ENCODE measurements at regions not wholly inside any gene's neighbourhood (a gene's known extent, or its start where the extent isn't known, plus 50 kb on each side); places are given as distances from the start of the nearest gene placed in this dataset.

DNA sequence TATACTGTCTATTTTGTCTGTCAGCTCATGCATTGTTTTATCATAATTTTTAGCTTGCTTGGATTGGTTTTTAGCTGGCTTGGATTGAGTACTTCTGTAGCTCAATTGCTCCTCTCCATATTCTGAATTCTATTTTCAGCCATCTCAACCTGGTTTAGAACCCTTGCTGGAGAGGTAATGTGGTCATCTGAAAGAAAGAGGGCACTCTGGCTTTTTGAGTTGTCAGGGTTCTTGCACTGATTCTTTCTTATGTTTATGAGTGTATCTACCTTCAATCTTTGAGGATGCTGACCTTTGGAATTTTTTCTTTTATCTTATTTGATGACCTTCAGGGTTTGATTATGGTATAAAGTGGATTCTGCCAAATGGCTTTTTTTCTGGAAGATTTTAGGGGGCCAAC is 632.7 kb upstream of the ID4 start:
- H2BK12ac ChIP-seq (ENCODE audit: low read depth, low read length) = no peak overlapping the region
- no peak overlapping the region for H3K9ac ChIP-seq (replicated peaks in 1 of 4; ENCODE audit: extremely low read depth in 1 of 4, low read depth in 3 of 4, low read length in 3 of 4)
- POLR2A ChIA-PET (ENCODE audit: partially characterized antibody) = no interaction called here
- DNase-seq (ENCODE audit: low read depth in 1 of 2, low spot score in 2 of 2) (no peak), FAIRE-seq (no peak)
- H4K91ac ChIP-seq (replicated peaks; ENCODE audit: insufficient read length, low read length) = no peak overlapping the region
- H2BK120ac ChIP-seq (replicated peaks; ENCODE audit: low read depth, low read length) = no peak overlapping the region
- H3K79me1 ChIP-seq (ENCODE audit: low read depth, low read length) = no peaks in the 10 kb centered on the region
- no peak overlapping the region for H2BK5ac ChIP-seq (ENCODE audit: low read depth, low read length)
- H2BK15ac ChIP-seq (ENCODE audit: low read length) = no peak overlapping the region
- H4K8ac ChIP-seq (ENCODE audit: extremely low read depth, insufficient read depth, low read length) = no peak overlapping the region
- H3K18ac ChIP-seq (ENCODE audit: extremely low read depth, low read length) = no peak overlapping the region
- no peak overlapping the region for H2AFZ ChIP-seq (ENCODE audit: low read length)
- H3K27ac ChIP-seq (ENCODE audit: low read depth, low read length) = no peak overlapping the region
- no peaks in the 10 kb centered on the region for H3K23me2 ChIP-seq (ENCODE audit: low read depth, low read length)
- no peak overlapping the region for H3K4ac ChIP-seq (replicated peaks; ENCODE audit: insufficient read length, low read depth, low read length)
- no peak overlapping the region for H3K14ac ChIP-seq (ENCODE audit: insufficient read length)
- no peak overlapping the region for H4K5ac ChIP-seq (ENCODE audit: insufficient read length, low read depth, low read length)
- no peaks in the 10 kb centered on the region for H4K20me1 ChIP-seq (replicated peaks in 1 of 2; ENCODE audit: control insufficient read depth in 1 of 2, insufficient read depth in 2 of 2, low read length in 2 of 2)
- H3K23ac ChIP-seq (ENCODE audit: insufficient read length) = no peak overlapping the region
- peaks cover 0 to 4% of the 10 kb centered on the region in 2 experiments; a peak in 1 of 4 replicates for H3K9me3 ChIP-seq (ENCODE audit: insufficient read depth in 2 of 2, low read depth in 1 of 2, low read length in 1 of 2)
- H3K36me3 ChIP-seq (ENCODE audit: control insufficient read depth in 2 of 4, insufficient read depth in 4 of 4, low read length in 3 of 4) = no peaks in the 10 kb centered on the region
- H3K4me3 ChIP-seq (ENCODE audit: extremely low read depth in 1 of 4, insufficient read depth in 2 of 4, low read depth in 3 of 4, low read length in 4 of 4) = no peak overlapping the region
- CTCF ChIA-PET (ENCODE audit: partially characterized antibody) = interaction anchor here (0.7 to 2.5 kb wide), 10 partner anchors 9 to 631 kb away, joined by 3 to 11 read pairs (median 3); no protein-coding TSS in a partner anchor
- H3K27me3 ChIP-seq (replicated peaks in 1 of 4; ENCODE audit: control insufficient read depth in 3 of 4, extremely low read depth in 1 of 4, insufficient read depth in 3 of 4, low read length in 3 of 4) = no peaks in the 10 kb centered on the region
- no peak overlapping the region for H2AK5ac ChIP-seq (ENCODE audit: low read depth, low read length)
- H3K4me1 ChIP-seq (replicated peaks in 1 of 4; ENCODE audit: control insufficient read depth in 3 of 4, insufficient read depth in 4 of 4, low read length in 3 of 4) = no peaks in the 10 kb centered on the region
- H3K4me2 ChIP-seq (ENCODE audit: insufficient read depth in 1 of 2, low read depth in 2 of 2, low read length in 2 of 2) = no peak overlapping the region
- no peak overlapping the region for H2BK20ac ChIP-seq (ENCODE audit: low read length)
- no peak overlapping the region for H3K56ac ChIP-seq (replicated peaks; ENCODE audit: insufficient read length, low read depth, low read length)
- H3K79me2 ChIP-seq (ENCODE audit: control insufficient read depth in 1 of 2, insufficient read depth in 2 of 2, low read length in 2 of 2) = no peaks in the 10 kb centered on the region
- TF ChIP-seq POLR2AphosphoS5 (IDR thresholded peaks at IDR 0.05; ENCODE audit: low read depth, low read length) = no peak
- TF ChIP-seq ASH2L (IDR thresholded peaks at IDR 0.05; ENCODE audit: low read length) = no peak
- no peak for TF ChIP-seq CTBP2 (IDR thresholded peaks at IDR 0.05; ENCODE audit: borderline replicate concordance, insufficient read depth, insufficient read length, low read length)
- no peak for TF ChIP-seq ZNF274 (IDR thresholded peaks at IDR 0.05; ENCODE audit: borderline replicate concordance, extremely low read depth, low read length)
- TF ChIP-seq TAF1 (IDR thresholded peaks at IDR 0.05; ENCODE audit: low read depth, low read length) = no peak
- no peak for TF ChIP-seq POU5F1 (IDR thresholded peaks at IDR 0.05; ENCODE audit: low read depth, low read length)
- no peak for TF ChIP-seq CEBPB (IDR thresholded peaks at IDR 0.05; ENCODE audit: low read depth, low read length)
- no peak for TF ChIP-seq RXRA (IDR thresholded peaks at IDR 0.05; ENCODE audit: insufficient read depth, low read depth, low read length)
- TF ChIP-seq, protein P1, sequence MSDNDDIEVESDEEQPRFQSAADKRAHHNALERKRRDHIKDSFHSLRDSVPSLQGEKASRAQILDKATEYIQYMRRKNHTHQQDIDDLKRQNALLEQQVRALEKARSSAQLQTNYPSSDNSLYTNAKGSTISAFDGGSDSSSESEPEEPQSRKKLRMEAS (IDR thresholded peaks at IDR 0.05) = no peak
- no peak for TF ChIP-seq KDM4A (IDR thresholded peaks at IDR 0.05; ENCODE audit: low read depth, low read length, severe bottlenecking)
- TF ChIP-seq, protein P2, sequence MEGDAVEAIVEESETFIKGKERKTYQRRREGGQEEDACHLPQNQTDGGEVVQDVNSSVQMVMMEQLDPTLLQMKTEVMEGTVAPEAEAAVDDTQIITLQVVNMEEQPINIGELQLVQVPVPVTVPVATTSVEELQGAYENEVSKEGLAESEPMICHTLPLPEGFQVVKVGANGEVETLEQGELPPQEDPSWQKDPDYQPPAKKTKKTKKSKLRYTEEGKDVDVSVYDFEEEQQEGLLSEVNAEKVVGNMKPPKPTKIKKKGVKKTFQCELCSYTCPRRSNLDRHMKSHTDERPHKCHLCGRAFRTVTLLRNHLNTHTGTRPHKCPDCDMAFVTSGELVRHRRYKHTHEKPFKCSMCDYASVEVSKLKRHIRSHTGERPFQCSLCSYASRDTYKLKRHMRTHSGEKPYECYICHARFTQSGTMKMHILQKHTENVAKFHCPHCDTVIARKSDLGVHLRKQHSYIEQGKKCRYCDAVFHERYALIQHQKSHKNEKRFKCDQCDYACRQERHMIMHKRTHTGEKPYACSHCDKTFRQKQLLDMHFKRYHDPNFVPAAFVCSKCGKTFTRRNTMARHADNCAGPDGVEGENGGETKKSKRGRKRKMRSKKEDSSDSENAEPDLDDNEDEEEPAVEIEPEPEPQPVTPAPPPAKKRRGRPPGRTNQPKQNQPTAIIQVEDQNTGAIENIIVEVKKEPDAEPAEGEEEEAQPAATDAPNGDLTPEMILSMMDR (IDR thresholded peaks at IDR 0.05; ENCODE audit: control extremely low read depth in 1 of 3, insufficient read depth in 1 of 3, low read depth in 1 of 3, low read length in 3 of 3) = peak in 2 of 3 experiments; percentile 21 to 43; a peak in 2 of 4 replicates
- TF ChIP-seq MAFK (IDR thresholded peaks at IDR 0.05; ENCODE audit: low read depth, low read length) = no peak
- no peak for TF ChIP-seq TEAD4 (IDR thresholded peaks at IDR 0.05; ENCODE audit: low read depth, low read length)

Data from H1 (cell line).